GM18511 (cell line): ENCODE measurements at regions not wholly inside any gene's neighbourhood (a gene's known extent, or its start where the extent isn't known, plus 50 kb on each side); places are given as distances from the start of the nearest gene placed in this dataset.
"Not testable (repeated sequence)": the region's sequence is repeated elsewhere in the genome, so short reads cannot be mapped to it uniquely, and the experiment has no call there.

Experiments used
- ATAC-seq: cut with Tn5 transposase; IDR thresholded peaks from one replicate; pipeline ENCODE4 v1.9.1; 2021; ENCODE audit warnings: mild to moderate bottlenecking, moderate library complexity; ENCODE audit not compliant: unreplicated experiment

GRCh38 chr9:82489201-82489821, 500.7 kb downstream of the SPATA31D1 start:
- ATAC-seq: no peak

DNA sequence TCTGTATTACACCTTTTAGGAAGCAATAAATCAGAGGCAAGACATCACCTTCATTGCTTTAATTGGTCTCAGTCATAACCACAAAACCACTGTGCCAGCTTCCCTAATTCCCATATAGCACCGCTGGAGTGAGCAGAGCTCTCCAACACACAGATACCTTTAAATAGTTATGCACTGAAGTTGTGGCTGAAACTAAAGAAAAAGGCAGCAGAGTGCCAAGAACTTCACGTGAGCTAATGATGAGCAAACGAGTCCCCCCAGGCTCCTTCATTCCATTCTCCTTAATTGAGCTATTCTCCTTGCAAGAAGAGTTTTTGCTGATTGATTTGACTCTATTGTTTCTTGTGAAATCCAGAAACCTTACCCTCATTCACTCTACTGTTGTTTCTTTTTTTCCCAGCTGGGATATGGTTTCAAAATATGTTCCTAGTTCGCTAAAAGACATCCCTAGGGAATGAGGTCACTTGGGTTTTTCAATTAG, 501.5 kb downstream of the SPATA31D1 start:
- ATAC-seq: no peak

- not testable (repeated sequence) for ATAC-seq
These were observed 502.2 kb downstream of the SPATA31D1 start for GRCh38 chr9:82490821-82491220.

DNA sequence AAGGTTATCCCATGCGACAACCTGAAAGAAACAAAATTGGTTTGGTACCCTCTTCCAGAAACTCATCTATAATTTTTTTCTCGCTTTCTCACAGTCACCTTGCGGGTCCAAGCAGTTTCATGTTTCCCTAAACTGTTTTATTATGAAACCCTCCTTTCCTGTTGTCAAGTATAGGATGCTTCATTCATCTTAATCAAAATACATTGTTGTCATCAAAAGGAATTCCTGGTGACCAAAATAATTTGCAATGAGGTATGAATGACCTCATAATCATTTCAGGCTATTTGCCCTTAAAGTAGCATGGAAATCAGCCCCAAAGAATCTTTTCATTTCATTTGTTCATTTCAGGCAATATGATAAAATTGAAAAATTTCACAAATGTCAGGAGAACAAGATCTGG, 503.0 kb downstream of the SPATA31D1 start:
- ATAC-seq: no peak

- ATAC-seq: no peak
These were observed 503.7 kb downstream of the SPATA31D1 start for GRCh38 chr9:82492274-82492673.

DNA sequence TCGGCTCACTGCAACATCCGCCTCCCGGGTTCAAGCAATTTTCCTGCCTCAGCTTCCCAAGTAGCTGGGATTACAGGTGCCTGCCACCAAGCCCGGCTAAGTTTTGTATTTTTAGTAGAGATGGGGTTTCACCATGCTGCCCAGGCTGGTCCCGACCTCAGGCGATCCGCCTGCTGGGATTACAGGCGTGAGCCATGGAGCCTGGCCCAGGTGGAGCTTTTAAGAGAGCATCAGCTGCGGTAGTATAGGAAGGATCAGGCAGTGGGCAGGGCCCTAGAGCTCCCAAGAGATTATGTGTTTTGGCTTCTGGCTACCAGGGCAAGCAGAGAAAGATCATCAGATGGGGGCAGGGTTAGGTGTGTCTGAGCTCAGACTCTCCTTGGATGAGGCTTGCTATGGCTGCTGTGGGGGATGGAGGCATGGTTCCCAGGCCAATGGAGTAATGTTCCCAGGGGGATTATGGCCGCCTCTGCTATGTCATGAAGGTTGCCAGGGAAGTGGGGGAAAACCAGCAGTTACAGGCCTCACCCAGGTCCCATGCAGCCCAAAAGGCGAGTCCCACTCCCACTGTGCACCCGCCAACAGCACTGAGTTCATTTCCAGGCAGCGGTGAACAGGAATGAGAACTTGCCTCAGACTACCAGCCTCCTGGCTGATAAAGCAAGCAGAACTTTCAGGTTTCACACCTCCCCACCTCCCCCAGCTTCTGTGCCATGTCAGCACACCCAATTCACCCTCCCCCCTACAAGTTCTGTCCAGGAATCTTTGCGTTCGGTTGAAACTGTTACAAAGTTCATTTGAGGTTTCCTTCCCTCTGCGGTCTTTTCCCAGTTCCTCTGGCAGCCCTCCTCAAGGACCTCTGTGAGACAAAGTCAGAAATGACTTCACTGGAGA, 507.6 kb downstream of the SPATA31D1 start:
- no peak for ATAC-seq

- ATAC-seq: no peak
These were observed 510.2 kb downstream of the SPATA31D1 start for GRCh38 chr9:82498541-82499317.

DNA sequence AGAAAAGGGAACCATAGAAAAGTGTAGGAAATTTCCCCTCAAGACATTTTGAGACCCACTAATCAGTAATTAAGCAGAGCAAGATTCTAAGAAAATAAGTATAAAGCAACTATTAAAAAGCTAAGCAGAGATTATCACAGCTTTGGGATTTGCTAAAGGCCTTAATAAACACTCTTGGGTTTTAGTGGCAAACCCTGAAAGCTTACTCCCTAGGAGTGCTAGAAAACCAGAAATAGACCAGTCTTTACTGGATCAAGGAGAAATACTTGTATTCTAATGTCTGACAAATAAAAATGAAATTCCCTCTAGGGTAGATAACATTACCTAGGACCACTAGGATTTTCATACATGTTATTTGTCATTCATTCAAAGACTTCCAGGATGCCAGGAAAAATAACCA, 510.8 kb downstream of the SPATA31D1 start:
- no peak for ATAC-seq

DNA sequence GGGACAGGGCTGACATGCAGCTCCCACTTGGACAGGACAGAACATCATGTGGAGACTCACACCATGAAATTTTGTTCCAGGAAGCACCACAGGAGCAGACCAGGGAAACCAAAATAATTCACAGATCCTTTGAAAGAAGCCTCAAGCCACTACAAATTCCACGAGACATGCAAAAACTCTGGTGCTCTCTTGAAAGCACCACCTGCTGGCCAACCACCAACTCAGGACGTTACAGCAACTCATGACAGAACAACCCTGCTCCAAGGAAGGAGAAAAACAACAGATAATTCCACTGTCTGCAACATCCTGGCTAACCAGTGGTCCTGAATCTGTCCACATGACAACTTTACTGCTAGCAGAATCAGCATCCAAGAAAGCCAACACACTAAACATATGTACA, 516.0 kb downstream of the SPATA31D1 start:
- no peak for ATAC-seq

- ATAC-seq: no peak
These were observed 523.1 kb downstream of the SPATA31D1 start for GRCh38 chr9:82511626-82512025.

DNA sequence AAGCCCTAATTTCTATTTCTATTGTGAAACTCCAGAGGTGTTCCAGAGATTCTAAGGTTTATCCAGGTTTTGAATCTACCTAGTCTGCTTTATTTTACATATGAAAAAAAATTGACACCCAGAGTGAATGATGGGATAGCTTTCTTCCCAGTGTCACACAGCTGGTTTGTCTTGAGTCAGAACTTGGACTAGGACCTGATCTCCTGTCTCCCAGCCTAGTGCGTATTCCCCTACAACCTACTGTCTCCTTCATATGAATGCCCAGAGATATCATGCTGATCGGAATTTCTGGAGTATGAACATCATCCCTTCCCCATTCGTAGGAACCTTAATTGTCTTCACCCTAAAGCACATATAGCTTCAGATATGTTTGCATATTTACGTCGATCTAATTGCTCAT, 524.2 kb downstream of the SPATA31D1 start:
- no peak for ATAC-seq

DNA sequence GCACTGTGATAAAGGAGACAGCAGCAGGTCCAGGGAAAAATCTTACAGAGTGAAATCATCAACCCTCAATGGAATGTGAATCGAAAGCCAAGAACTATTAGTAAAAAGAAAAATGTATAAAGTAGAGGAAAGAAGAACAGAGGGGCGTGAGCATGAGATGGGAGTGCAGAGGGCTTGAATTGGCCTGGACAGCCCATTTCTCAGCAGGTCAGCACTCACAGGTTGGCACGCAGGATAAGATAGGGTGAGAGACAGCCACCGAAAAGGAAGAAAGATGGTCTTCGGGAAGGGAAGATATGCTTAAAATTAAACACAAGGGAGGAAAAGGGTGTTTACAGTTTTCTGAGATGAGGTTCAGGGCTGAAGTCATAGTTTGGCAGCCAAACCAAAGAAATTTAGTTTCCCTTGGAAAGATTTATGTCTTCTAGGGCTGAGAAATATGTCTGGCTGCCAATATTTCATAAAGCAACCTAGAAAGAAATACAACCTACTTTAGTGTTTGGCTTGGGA, 524.7 kb downstream of the SPATA31D1 start:
- ATAC-seq: no peak

DNA sequence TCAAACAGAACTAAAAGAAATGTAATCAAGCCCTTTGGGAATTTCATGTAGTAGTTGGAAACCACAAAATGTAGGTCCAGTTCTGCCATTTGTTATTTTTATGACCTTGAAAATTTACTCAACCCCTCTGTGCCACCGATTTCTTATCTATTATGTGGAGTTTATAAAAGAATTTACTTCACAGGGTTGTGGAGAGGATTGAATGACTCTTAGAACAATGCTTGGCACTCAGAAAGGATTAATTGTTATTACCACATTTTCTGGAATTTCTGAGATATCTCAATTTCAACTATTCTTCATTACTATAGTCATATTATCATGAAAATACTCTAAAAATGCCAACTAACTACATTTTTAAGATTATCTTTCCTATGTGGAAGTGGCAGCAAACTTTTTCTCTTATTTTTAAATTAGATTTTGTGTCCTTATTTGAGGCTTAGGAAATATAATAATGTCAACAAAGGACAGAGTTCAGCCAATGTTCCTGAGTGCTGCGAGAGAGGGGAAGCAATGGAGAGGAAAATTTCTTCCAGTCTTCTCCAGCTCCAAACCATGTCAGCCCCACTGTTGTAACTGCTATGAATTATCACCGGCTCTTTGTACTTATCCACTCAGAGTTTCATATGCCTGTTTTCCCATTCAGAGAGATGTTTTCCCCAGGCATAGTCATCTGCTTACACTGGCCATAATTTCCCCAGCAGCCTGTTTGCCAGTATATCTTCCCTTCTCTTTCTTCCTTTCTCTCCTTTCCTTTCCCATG, 525.6 kb downstream of the SPATA31D1 start:
- no peak for ATAC-seq

- ATAC-seq: no peak
These were observed 530.3 kb downstream of the SPATA31D1 start for GRCh38 chr9:82518868-82519267.

DNA sequence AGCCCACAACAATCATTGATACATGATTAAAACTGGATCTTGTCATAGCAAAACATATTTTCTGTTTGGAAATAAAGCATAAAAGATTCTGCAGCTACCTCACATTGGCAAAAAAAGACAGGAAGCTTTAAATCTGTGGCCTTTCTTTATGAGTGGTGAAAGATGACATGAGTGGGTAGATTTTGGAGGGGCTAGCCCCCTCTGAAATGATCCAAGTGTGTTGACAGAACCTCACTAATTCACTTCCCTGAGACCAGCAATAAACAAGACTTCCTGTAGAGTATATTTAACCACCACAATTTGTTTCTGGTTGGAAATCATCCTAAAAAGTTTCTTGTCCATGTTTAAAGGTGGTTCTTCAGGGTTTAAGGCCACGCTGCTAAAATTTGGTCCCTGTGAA, 530.8 kb downstream of the SPATA31D1 start:
- ATAC-seq: no peak

DNA sequence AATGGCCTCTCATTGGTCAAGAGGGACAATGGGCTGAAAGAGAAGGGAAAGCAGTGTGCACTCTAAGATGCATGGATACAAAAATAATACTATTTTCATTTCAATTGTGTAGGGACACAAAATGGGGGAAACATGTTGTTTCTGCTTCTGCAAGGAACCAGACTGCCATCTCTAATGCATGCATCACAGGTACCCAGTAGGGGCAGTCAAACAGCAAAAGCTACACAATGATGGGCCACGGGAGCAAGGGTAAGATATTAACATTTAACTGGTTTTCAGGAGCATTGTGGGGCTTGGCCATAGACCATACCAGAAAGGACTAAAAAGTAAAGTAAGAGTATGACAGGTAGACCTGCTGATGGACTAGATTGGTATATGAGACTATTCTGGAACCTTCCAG, 535.8 kb downstream of the SPATA31D1 start:
- ATAC-seq: no peak

DNA sequence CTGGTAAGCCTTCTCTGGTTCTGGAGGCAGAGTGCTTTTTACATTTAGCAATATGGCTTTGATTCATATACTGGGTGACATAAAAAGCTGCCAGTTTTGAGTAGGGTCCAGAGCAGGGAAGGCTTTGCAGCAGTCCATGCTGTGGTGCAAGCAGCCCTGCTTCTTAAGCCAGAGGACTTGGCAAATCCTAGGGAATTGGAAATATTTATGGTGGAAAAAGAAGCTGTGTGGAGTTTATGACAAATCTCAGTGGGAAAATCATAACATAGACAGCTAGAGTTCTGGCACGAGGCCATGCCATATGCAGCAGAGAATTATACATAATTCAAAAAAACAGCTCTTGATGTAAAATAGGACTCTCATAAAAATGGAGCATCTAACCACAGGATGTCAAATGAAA, 536.4 kb downstream of the RASEF start:
- ATAC-seq: no peak

DNA sequence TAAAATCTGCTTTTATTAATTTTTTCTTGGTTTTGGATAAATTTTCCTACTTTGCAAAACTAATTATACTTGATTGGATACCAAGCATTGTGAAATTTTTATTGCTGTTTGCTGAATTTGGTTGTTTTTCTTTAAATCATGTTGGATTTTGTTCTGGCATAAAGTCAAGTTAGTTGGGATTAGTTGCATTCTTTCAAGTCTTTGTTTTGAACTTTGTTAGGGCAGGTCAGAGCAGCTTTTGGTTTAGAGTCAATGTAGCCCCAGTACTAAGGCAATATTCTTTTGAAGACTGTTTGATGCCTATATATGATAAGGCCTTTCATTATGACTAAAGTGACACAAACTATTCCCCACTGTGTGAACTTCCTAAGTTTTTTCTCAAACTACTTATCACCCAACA, 531.1 kb downstream of the RASEF start:
- ATAC-seq: no peak

- ATAC-seq: no peak
These were observed 530.3 kb downstream of the RASEF start for GRCh38 chr9:82532504-82533180.

GRCh38 chr9:82535432-82535998, 527.4 kb downstream of the RASEF start:
- no peak for ATAC-seq
